H54 (cell line): ENCODE measurements at regions not wholly inside any gene's neighbourhood (a gene's known extent, or its start where the extent isn't known, plus 50 kb on each side); places are given as distances from the start of the nearest gene placed in this dataset.
"Not testable (repeated sequence)": the region's sequence is repeated elsewhere in the genome, so short reads cannot be mapped to it uniquely, and the experiment has no call there.

Experiments used
- DNase-seq: peaks from one replicate; pipeline ENCODE4 v3.0.0; 2011; ENCODE audit warnings: low spot score, mixed read lengths; ENCODE audit not compliant: insufficient read length
- FAIRE-seq: peaks from 3 replicates; lab custom pipeline; 2011; peaks lifted over from hg19 to GRCh38; lab: Jason Lieb, UNC
- POLR2A ChIP-seq: IDR thresholded peaks from 2 replicates; pipeline ENCODE4 v1.6.1; 2011; ENCODE audit warnings: low read depth, mild to moderate bottlenecking, low read length

DNA sequence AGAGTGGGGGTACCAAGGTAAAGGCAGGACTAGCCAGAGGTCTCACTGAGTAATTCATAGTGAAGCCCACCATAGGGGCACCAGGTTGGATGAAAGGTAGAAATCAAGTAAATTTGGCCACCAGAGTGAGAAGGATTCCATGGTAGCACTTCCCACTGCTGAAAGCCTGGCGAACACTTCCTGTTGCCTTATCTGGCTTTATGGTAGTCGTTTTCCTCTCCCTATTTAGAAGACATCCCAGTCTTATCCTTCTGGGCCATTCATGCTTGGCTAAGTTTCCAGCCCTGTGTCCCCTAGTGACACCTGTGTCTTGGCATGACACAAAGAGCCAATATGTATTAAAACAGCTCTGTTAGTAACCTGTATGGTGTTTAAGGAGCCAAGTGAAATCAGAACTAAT is 74.3 kb upstream of the SIPA1L2 start:
- DNase-seq (no peak), FAIRE-seq (no peak)
- no peak for TF ChIP-seq POLR2A

DNA sequence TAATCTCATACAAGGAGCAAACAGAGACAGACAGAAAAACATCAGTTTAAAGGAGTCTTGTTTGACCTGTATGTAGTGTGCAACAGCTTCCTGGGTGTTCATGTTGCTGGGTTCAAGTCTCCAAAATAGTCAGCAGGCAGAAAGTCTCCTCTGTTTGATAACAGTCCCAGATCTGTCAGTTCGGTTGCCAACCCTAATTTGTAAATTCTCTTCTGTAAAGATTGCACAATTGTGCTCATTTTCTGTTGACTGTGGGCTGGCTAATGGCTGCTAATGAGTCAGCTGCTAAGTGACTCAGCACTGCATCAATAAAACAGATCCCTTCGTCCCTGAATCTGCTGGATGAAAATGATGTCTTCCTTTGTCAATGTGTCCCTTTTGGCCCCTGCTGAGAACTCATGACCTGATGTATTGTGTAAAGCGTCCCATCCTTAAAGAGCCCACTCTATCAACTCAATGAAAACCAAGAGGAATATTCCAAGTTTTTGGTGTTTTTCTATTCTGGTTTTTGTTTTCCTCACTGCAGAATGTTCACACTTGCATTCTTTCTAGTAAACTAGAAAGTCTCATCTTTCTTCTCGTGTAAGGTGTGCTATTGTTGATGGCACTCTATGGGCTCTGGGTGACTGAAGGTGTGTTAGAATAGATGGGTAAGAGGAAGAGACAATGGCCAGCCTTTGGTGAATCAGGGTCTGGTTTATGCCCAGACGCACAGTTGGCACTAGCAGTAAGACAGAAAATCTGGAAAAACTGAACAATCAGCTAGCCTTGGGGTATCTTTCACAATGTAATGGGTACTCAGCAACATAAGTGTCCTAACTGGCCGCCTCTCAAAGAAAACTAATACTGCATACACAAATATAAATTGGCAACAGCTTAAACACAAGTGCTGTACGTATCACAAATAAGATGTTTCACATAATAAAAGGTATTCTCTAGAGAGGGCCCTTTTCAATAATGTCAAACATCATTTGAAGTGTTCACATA is 75.1 kb upstream of the SIPA1L2 start:
- peak; percentile 47 for DNase-seq
- no peak for FAIRE-seq
- TF ChIP-seq POLR2A, result no peak

DNA sequence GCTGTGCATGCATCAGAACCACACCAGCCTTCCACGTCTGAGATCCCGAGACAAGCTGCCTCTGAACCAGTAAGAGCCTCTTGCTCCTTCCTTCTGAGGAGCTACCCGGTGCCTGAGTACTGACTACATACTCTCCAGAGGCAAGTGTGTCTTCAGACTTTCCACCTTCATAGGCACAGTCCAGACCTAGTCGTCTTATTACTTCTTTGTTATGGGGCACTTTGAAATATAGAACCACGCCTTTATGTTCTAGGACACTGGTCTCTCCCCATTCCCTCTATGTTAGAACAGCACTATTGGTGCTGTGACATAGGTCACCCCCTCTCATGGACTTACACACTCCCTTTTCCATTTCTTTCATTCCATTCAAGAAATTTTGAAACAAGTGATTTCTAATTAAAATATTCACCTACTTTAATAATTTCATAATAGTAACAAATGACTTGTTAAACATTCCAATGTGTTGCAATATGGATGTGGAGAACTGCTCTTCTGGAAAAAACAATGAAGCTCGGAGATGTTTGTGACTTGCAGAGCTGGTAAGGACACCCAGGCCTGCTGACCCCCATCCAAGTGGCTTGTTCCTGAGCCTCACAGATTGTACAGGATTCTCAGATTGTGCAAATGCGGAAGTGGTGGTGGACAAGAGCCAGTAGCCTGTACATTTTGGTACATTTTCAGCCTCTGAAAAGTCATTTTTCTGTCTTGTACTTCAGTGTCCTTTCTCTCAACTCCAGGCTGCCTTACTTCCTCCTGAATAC is 76.1 kb upstream of the SIPA1L2 start:
- FAIRE-seq (no peak), DNase-seq (no peak)
- no peak for TF ChIP-seq POLR2A

DNA sequence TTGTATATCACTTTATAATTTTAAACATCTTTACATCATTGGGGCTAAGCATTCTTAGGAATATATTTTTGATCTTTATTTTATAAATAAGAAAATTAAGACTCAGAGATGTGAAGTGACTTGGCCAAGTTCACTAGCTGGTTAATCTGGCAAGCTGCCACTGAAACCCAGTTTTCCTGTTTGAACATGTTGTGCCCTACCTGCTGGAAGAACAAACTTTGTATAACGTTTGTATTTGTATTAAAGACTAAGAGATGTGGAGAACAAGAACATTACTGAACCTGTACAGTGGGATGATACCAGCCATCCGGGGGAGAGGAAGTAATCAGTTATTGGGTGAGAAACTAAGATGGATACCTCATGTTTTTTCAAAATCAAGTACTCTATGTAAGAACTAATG is 77.2 kb upstream of the SIPA1L2 start:
- FAIRE-seq (no peak), DNase-seq (no peak)
- no peak for TF ChIP-seq POLR2A

DNA sequence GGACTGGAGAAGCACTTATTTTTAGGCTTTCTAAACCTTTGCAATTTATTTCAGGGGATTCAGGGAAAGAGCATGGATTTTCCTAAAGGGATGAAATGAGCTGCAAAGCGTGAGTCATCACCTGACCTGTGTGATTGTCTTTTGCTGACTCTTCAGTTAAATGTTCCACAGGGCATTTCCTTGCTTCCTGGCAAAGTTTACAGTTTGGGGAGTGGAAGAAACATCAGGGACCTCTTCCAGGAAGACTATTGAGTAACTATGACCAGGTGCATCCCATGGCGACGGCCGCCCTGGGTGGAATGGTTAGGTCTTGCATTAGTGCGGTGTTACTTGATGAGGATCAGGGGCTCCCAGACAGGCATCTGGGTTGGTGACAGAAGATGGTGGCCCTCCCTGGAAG is 79.5 kb upstream of the SIPA1L2 start:
- FAIRE-seq (no peak), DNase-seq (no peak)
- no peak for TF ChIP-seq POLR2A

DNA sequence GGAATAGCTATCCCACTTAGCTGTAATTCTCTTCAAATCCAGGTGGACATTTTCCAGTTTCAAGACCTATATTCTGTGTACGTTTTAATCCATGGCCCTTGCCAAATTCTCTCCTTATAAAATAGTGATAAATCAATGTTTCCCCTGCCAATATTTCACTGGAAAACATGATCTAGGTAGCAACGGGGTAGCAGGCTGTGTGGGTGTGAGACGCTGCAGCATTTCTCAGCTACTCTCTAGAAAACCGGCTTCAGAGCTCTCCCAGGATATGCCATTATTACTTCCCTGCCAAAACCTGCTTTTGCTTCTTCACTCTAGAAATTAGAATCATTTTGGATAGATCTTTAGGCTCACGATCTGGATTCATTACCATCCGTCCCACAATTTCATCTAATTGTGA is 82.1 kb upstream of the SIPA1L2 start:
- DNase-seq (no peak), FAIRE-seq (no peak)
- no peak for TF ChIP-seq POLR2A

DNA sequence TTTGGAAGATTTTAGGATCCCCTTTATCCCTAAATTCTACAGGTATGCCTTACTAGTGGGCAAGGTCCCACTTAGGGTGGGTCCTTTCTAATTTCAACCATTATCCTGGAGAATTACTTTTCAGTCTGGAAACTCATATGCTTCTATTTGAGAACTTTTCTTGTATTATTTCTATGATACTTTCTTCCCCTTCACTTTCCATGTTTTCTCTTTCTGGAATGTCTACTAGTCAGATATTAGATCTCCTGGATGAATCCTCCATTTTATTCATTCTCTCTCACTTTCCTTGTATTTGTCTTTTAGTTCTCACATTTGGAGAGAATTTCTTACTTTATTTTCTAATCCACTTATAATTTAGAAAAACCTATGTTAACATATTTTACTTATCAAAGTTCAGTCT is 83.9 kb upstream of the SIPA1L2 start:
- TF ChIP-seq POLR2A, result no peak
- FAIRE-seq (no peak), DNase-seq (no peak)

DNA sequence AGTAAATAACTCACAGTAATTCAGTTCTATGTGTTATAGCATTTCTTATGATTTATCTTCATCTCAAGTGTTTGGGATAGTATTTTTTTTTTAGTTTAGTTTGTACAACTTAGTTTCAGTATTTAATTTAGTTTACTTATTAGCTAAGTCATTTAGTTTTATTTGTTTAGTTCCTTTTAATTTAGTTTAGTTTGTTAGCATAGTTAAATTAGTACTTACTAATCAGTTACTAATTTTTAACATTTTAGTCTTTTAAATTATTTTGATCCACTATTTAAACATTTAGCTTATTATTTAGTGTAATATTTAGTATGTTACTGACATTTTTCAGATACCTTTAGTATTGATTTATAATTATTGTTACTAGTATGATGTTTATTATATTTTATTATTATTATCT is 85.2 kb upstream of the SIPA1L2 start:
- no peak for TF ChIP-seq POLR2A
- FAIRE-seq (no peak), DNase-seq (no peak)

DNA sequence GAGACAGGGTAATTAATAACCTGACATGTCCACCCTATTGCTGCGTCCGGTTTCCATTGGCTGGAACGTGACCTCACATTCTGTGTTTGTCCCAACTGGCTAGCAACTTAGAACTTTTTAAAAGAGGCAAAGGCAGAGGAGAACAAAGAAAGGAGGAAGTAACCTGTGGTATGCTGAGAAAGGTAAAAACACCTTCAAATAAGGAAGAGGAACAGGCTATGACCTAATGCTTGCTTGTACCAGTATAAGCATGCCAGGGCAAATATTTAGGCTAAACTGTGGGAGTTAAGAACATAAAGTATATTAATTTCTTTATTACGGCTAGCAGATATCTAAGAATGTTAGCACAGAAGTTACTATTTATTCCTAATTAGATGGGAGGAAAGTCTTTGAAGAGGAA is 87.3 kb upstream of the MAP10 start:
- not testable (repeated sequence) for DNase-seq, FAIRE-seq

DNA sequence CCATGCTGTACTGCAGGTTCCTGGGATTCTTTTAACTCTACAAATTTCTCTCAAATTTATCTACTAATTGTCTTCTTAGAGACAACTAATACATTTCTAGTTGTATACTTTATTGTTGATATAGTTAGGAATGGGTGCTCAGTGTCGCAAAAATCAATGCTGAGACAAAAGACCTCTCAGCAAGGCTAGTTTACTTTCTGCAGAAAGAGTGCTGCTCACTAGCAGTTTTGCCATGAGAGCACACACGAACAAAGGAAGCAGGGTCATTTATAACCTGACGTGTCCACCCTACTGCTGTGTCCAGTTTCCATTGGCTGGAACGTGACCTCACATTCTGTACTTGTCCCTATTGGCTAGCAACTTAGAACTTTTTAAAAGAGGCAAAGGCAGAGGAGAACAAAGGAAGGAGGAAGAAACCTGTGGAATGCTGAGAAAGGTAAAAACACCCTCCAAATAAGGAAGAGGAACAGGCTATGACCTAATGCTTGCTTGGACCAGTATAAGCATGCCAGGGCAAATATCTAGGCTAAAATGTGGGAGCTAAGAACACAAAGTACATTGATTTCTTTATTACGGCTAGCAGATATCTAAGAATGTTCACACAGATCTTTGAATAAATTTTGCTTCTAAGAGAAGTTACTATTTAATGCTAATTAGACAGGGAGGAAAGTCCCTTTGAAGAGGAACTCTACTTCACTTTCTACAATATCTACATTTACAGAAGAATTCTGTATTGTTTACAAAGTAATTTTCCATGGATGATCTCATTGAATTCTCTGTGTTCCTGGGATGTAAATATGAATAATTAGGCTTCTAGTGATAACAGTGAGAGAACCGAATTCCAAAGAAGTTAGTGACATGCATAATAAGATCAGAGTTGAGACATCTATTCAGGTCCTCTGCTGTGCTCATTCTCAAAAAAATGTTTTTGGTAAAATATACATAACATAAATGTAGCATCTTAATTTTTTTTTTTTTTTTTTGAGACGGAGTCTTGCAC is 86.0 kb upstream of the MAP10 start:
- TF ChIP-seq POLR2A, result no peak
- FAIRE-seq (no peak), DNase-seq (no peak)

DNA sequence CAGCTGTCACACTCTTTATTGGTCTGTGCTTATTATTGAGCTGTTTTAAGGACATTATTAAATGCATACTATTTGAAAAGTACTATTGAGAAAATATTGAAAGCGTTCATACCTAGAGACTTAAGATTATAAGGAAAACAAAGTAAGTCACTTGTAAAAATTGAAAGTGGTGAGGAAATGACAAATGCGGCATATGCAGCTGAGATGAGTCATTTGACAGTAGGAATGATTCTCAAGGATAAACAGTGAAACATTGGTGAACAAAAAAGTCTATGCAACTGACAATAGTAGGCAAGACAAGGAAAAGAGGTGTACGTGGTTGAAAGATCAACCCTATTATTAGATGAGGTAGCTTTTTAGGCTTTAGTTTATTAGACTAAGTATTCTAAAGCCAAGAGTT is 82.6 kb upstream of the MAP10 start:
- no peak for TF ChIP-seq POLR2A
- FAIRE-seq (no peak), DNase-seq (no peak)

DNA sequence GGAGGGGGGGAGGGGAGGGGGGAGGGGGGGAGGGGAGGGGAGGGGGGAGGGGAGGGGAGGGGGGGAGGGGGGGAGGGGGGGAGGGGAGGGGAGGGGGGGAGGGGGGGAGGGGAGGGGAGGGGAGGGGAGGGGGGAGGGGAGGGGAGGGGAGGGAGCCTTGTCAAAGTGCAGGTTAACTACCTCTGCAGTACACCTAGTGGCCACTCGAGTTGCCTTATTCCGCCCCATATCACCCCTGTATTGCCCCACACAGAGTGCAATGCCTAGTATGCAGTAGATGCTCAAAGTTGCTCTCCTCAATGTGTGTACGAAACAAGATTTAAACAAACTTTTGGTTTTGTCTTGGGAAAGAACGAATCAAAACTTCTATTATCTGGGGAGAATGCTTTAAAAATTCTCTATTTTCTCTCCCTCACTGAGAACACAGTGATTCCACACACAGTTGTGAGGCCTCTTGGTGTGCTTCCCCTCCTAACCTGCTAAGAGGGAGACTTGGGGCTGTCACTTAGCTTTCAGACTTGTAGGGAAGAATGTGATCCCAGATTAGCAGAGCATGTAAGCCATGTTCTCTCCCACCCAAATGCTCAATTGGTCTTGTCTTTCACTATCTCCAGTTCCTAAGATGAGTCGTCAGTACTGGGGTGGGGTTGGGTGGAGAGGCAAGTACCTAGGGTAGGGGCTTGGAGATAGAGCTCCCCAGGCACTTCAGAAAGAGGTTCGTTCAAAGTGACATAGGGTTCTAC is 79.7 kb upstream of the MAP10 start:
- no peak for TF ChIP-seq POLR2A
- DNase-seq (no peak), FAIRE-seq (no peak)
